ENCODE measurements at regions not wholly inside any gene's neighbourhood (a gene's known extent, or its start where the extent isn't known, plus 50 kb on each side); places are given as distances from the start of the nearest gene placed in this dataset.

DNA sequence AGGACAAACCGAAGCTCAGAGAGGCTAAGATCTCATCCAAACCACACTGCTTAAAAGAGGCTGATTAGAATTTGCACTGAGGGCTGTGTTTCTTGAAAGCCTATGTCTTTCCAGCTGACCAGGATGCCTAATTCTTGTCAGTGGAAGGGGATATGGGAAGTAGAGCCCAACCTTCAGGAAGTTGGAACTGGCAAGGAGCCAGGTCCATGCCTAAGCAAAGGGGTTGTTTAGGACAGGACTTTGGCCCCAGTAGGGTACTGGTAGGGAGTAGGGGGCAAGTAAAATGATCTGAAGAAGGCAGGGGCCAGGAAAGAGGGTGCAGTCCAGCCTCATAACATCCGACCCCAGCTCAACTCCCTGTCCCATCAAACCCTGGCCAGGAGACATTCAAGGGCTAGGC, 130.9 kb downstream of the GAS1 start:
- H3K36me3 ChIP-seq (ENCODE audit: insufficient read depth in 1 of 2, low read depth in 1 of 2) = no peaks in the 10 kb centered on the region
- TF ChIP-seq, protein P1, sequence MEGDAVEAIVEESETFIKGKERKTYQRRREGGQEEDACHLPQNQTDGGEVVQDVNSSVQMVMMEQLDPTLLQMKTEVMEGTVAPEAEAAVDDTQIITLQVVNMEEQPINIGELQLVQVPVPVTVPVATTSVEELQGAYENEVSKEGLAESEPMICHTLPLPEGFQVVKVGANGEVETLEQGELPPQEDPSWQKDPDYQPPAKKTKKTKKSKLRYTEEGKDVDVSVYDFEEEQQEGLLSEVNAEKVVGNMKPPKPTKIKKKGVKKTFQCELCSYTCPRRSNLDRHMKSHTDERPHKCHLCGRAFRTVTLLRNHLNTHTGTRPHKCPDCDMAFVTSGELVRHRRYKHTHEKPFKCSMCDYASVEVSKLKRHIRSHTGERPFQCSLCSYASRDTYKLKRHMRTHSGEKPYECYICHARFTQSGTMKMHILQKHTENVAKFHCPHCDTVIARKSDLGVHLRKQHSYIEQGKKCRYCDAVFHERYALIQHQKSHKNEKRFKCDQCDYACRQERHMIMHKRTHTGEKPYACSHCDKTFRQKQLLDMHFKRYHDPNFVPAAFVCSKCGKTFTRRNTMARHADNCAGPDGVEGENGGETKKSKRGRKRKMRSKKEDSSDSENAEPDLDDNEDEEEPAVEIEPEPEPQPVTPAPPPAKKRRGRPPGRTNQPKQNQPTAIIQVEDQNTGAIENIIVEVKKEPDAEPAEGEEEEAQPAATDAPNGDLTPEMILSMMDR (IDR thresholded peaks at IDR 0.05) = no peak
- no peaks in the 10 kb centered on the region for H3K27me3 ChIP-seq (ENCODE audit: insufficient read depth in 3 of 3, low read length in 2 of 3)
- intact Hi-C loops (cut with DNase I) = no loop called here
- ATAC-seq = no peak
- H3K9me3 ChIP-seq = no peaks in the 10 kb centered on the region
- H3K4me3 ChIP-seq = no peak overlapping the region
- no peaks in the 10 kb centered on the region for H3K4me1 ChIP-seq
- H3K27ac ChIP-seq = no peak overlapping the region
- DNase-seq = no peak
- 78 to 85% (median 80%) methylated on average over 2 of the region's 2 CpGs for WGBS, 3 donors

DNA sequence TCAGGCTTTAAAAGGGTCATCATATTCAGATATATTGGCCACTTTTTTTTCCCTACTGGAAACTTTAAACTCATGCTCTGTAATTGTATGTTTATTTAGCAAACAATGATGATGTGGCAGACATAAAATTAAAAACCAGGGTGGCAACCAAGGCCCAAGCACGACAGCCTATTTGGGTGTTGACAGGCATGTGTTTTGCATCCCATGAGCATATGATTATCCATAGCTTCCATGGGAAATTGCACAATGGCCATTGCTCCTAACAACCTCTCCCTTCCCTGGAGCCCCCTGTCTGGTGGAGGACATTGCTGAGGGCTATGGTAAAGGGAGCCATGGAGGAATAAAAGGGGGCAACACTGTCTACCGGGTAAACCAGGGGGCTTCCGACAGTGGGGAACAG, 134.7 kb downstream of the GAS1 start:
- H3K36me3 ChIP-seq (ENCODE audit: insufficient read depth in 1 of 2, low read depth in 1 of 2) = no peaks in the 10 kb centered on the region
- H3K27ac ChIP-seq = no peak overlapping the region
- ATAC-seq = no peak
- no peak for DNase-seq
- H3K9me3 ChIP-seq = no peaks in the 10 kb centered on the region
- intact Hi-C loops (cut with DNase I) = no loop called here
- no peaks in the 10 kb centered on the region for H3K4me1 ChIP-seq
- H3K4me3 ChIP-seq = no peak overlapping the region
- WGBS, 3 donors = 90 to 92% (median 91%) methylated on average over 3 of the region's 3 CpGs
- TF ChIP-seq, protein P1 (IDR thresholded peaks at IDR 0.05) = no peak
- H3K27me3 ChIP-seq (ENCODE audit: insufficient read depth in 3 of 3, low read length in 2 of 3) = no peaks in the 10 kb centered on the region

DNA sequence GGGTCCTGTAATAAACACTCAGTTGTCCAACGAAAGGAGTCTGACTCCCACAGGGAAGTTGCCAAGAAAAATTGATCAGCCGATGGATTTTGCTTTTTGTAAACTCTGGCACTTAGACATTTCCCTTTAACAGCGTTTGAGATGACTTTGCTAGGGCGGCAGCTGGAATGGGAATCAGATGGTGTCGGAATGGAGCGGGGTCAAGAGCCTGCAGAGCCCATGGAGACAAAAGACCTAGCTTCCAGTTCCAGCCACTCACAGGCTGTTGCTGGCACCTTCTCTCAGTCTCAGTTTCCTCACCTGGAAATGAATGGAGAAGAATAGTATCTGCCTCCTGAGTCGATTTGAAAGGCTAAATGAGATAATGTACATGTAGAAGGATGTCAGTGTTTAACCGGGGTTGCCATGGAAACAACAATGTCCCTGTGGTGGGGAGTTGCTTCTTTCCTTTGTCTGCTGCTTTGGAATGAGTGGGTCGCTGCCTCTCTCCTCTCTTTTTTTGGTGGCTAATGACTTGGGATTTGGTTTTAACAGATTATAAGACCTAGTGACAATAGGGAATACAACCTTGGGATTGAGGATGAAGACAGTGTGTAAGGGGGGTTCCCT, 137.4 kb downstream of the GAS1 start:
- no peaks in the 10 kb centered on the region for H3K9me3 ChIP-seq
- no peak for DNase-seq
- no peaks in the 10 kb centered on the region for H3K36me3 ChIP-seq (ENCODE audit: insufficient read depth in 1 of 2, low read depth in 1 of 2)
- intact Hi-C loops (cut with DNase I) = loop anchor here in 1 of 2 donors (10.0 kb wide), 1 partner anchor 65 kb away; no protein-coding TSS in a partner anchor
- H3K27me3 ChIP-seq (ENCODE audit: insufficient read depth in 3 of 3, low read length in 2 of 3) = no peaks in the 10 kb centered on the region
- TF ChIP-seq, protein P1 (IDR thresholded peaks at IDR 0.05) = no peak
- ATAC-seq = no peak
- H3K4me1 ChIP-seq = no peaks in the 10 kb centered on the region
- H3K4me3 ChIP-seq = no peak overlapping the region
- no peak overlapping the region for H3K27ac ChIP-seq
- 77 to 79% (median 79%) methylated on average over 9 of the region's 9 CpGs for WGBS, 3 donors

DNA sequence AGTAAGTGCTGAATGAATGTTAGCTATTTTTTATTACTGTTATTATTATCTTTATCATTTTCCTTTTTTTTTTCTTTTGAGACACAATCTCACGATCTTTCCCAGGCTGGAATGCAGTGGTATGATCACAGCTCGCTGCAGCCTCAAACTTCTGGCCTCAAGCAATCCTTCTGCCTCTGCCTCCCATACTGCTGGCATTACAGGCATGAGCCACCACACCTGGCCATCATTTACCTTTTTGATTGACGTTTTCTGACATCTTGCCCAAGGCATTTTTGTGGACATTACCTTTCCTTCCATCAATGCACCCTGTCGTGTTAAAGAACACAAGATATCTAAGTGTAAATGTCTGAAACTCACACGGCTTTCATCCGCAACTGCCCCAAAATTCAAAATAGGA, 138.2 kb downstream of the GAS1 start:
- Histone ChIP-seq H3K27ac (no peak overlapping the region), H3K4me1 (no peaks in the 10 kb centered on the region), H3K27me3 (ENCODE audit: insufficient read depth in 3 of 3, low read length in 2 of 3) (no peaks in the 10 kb centered on the region), H3K9me3 (no peaks in the 10 kb centered on the region), H3K36me3 (ENCODE audit: insufficient read depth in 1 of 2, low read depth in 1 of 2) (no peaks in the 10 kb centered on the region), H3K4me3 (no peak overlapping the region)
- TF ChIP-seq, protein P1 (IDR thresholded peaks at IDR 0.05) = no peak
- ATAC-seq = no peak
- 98% methylated on average over 6 of the region's 6 CpGs for WGBS, 3 donors
- no peak for DNase-seq
- intact Hi-C loops (cut with DNase I) = loop anchor here in 1 of 2 donors (10.0 kb wide), 1 partner anchor 64 kb away; no protein-coding TSS in a partner anchor
